ENCODE measurements at regions not wholly inside any gene's neighbourhood (a gene's known extent, or its start where the extent isn't known, plus 50 kb on each side); places are given as distances from the start of the nearest gene placed in this dataset.

- Histone ChIP-seq H3K4me3 (replicated peaks; ENCODE audit: low read depth, low read length) (no peak overlapping the region), H3K36me3 (ENCODE audit: control insufficient read depth, insufficient read depth, low read length) (no peaks in the 10 kb centered on the region), H3K27me3 (replicated peaks; ENCODE audit: control insufficient read depth, insufficient read depth, low read length) (no peaks in the 10 kb centered on the region)
- DNase-seq (ENCODE audit: extremely low read depth, insufficient read length), result no peak
- TF ChIP-seq CTCF (IDR thresholded peaks at IDR 0.05; ENCODE audit: insufficient read depth, low read length, poor library complexity, severe bottlenecking), result no peak
Observed at GRCh38 chr1:55286856-55287602, 71.9 kb upstream of the USP24 start.

- no peak for TF ChIP-seq CTCF (IDR thresholded peaks at IDR 0.05; ENCODE audit: insufficient read depth, low read length, poor library complexity, severe bottlenecking)
- Histone ChIP-seq H3K36me3 (ENCODE audit: control insufficient read depth, insufficient read depth, low read length) (no peaks in the 10 kb centered on the region), H3K27me3 (replicated peaks; ENCODE audit: control insufficient read depth, insufficient read depth, low read length) (no peaks in the 10 kb centered on the region), H3K4me3 (replicated peaks; ENCODE audit: low read depth, low read length) (no peak overlapping the region)
- DNase-seq (ENCODE audit: extremely low read depth, insufficient read length), result no peak
Observed at GRCh38 chr1:55285834-55286233, 70.7 kb upstream of the USP24 start.

GRCh38 chr1:55284856-55285255 is 69.7 kb upstream of the USP24 start:
- no peak for DNase-seq (ENCODE audit: extremely low read depth, insufficient read length)
- H3K27me3 ChIP-seq (replicated peaks; ENCODE audit: control insufficient read depth, insufficient read depth, low read length), result no peaks in the 10 kb centered on the region
- H3K36me3 ChIP-seq (ENCODE audit: control insufficient read depth, insufficient read depth, low read length), result no peaks in the 10 kb centered on the region
- TF ChIP-seq CTCF (IDR thresholded peaks at IDR 0.05; ENCODE audit: insufficient read depth, low read length, poor library complexity, severe bottlenecking), result peak; percentile 51
- H3K4me3 ChIP-seq (replicated peaks; ENCODE audit: low read depth, low read length), result no peak overlapping the region

- TF ChIP-seq CTCF (IDR thresholded peaks at IDR 0.05; ENCODE audit: insufficient read depth, low read length, poor library complexity, severe bottlenecking), result no peak
- Histone ChIP-seq H3K4me3 (replicated peaks; ENCODE audit: low read depth, low read length) (no peak overlapping the region), H3K27me3 (replicated peaks; ENCODE audit: control insufficient read depth, insufficient read depth, low read length) (no peaks in the 10 kb centered on the region), H3K36me3 (ENCODE audit: control insufficient read depth, insufficient read depth, low read length) (no peaks in the 10 kb centered on the region)
- no peak for DNase-seq (ENCODE audit: extremely low read depth, insufficient read length)
Observed at GRCh38 chr1:55282058-55282457, 66.9 kb upstream of the USP24 start.

- DNase-seq (ENCODE audit: extremely low read depth, insufficient read length), result no peak
- TF ChIP-seq CTCF (IDR thresholded peaks at IDR 0.05; ENCODE audit: insufficient read depth, low read length, poor library complexity, severe bottlenecking), result no peak
- Histone ChIP-seq H3K4me3 (replicated peaks; ENCODE audit: low read depth, low read length) (no peak overlapping the region), H3K27me3 (replicated peaks; ENCODE audit: control insufficient read depth, insufficient read depth, low read length) (no peaks in the 10 kb centered on the region), H3K36me3 (ENCODE audit: control insufficient read depth, insufficient read depth, low read length) (no peaks in the 10 kb centered on the region)
Observed at GRCh38 chr1:55280731-55281130, 65.6 kb upstream of the USP24 start.

- DNase-seq (ENCODE audit: extremely low read depth, insufficient read length), result no peak
- Histone ChIP-seq H3K36me3 (ENCODE audit: control insufficient read depth, insufficient read depth, low read length) (no peaks in the 10 kb centered on the region), H3K27me3 (replicated peaks; ENCODE audit: control insufficient read depth, insufficient read depth, low read length) (no peaks in the 10 kb centered on the region), H3K4me3 (replicated peaks; ENCODE audit: low read depth, low read length) (no peak overlapping the region)
- no peak for TF ChIP-seq CTCF (IDR thresholded peaks at IDR 0.05; ENCODE audit: insufficient read depth, low read length, poor library complexity, severe bottlenecking)
Observed at GRCh38 chr1:55279627-55280026, 64.5 kb upstream of the USP24 start.

All from GM06990 (cell line).